ENCODE measurements at regions not wholly inside any gene's neighbourhood (a gene's known extent, or its start where the extent isn't known, plus 50 kb on each side); places are given as distances from the start of the nearest gene placed in this dataset.

GRCh38 chrX:3540105-3540504, 173.3 kb downstream of the PRKX start:
- Histone ChIP-seq H3K27me3 (replicated peaks in 1 of 4; ENCODE audit: control insufficient read depth in 3 of 4, extremely low read depth in 1 of 4, insufficient read depth in 3 of 4, low read length in 3 of 4) (no peaks in the 10 kb centered on the region), H3K23ac (ENCODE audit: insufficient read length) (no peak overlapping the region), H3K9me3 (ENCODE audit: insufficient read depth in 2 of 2, low read depth in 1 of 2, low read length in 1 of 2) (no peaks in the 10 kb centered on the region), H4K8ac (ENCODE audit: extremely low read depth, insufficient read depth, low read length) (no peak overlapping the region), H2AFZ (ENCODE audit: low read length) (no peak overlapping the region), H4K20me1 (replicated peaks in 1 of 2; ENCODE audit: control insufficient read depth in 1 of 2, insufficient read depth in 2 of 2, low read length in 2 of 2) (no peaks in the 10 kb centered on the region), H2BK12ac (ENCODE audit: low read depth, low read length) (no peak overlapping the region), H2AK5ac (ENCODE audit: low read depth, low read length) (no peak overlapping the region), H2BK120ac (replicated peaks; ENCODE audit: low read depth, low read length) (no peak overlapping the region), H2BK20ac (ENCODE audit: low read length) (no peak overlapping the region), H3K79me2 (ENCODE audit: control insufficient read depth in 1 of 2, insufficient read depth in 2 of 2, low read length in 2 of 2) (no peaks in the 10 kb centered on the region), H2BK15ac (ENCODE audit: low read length) (no peak overlapping the region), H4K91ac (replicated peaks; ENCODE audit: insufficient read length, low read length) (no peak overlapping the region), H3K23me2 (ENCODE audit: low read depth, low read length) (no peaks in the 10 kb centered on the region), H3K27ac (ENCODE audit: low read depth, low read length) (no peak overlapping the region), H3K4me2 (ENCODE audit: insufficient read depth in 1 of 2, low read depth in 2 of 2, low read length in 2 of 2) (no peak overlapping the region), H3K4ac (replicated peaks; ENCODE audit: insufficient read length, low read depth, low read length) (no peak overlapping the region), H3K9ac (replicated peaks in 1 of 4; ENCODE audit: extremely low read depth in 1 of 4, low read depth in 3 of 4, low read length in 3 of 4) (no peak overlapping the region), H3K36me3 (ENCODE audit: control insufficient read depth in 2 of 4, insufficient read depth in 4 of 4, low read length in 3 of 4) (no peaks in the 10 kb centered on the region), H4K5ac (ENCODE audit: insufficient read length, low read depth, low read length) (no peak overlapping the region), H3K4me3 (ENCODE audit: extremely low read depth in 1 of 4, insufficient read depth in 2 of 4, low read depth in 3 of 4, low read length in 4 of 4) (no peak overlapping the region), H2BK5ac (ENCODE audit: low read depth, low read length) (no peak overlapping the region), H3K56ac (replicated peaks; ENCODE audit: insufficient read length, low read depth, low read length) (no peak overlapping the region), H3K18ac (ENCODE audit: extremely low read depth, low read length) (no peak overlapping the region), H3K14ac (ENCODE audit: insufficient read length) (no peak overlapping the region), H3K4me1 (replicated peaks in 1 of 4; ENCODE audit: control insufficient read depth in 3 of 4, insufficient read depth in 4 of 4, low read length in 3 of 4) (no peaks in the 10 kb centered on the region), H3K79me1 (ENCODE audit: low read depth, low read length) (no peaks in the 10 kb centered on the region)
- no peak for DNase-seq (ENCODE audit: low read depth in 1 of 2, low spot score in 2 of 2)
- ChIA-PET CTCF (ENCODE audit: partially characterized antibody) (no interaction called here), POLR2A (ENCODE audit: partially characterized antibody) (no interaction called here)
- WGBS, 2 experiments (ENCODE audit: extremely low coverage in 1 of 2, insufficient coverage in 1 of 2, insufficient read length in 1 of 2, insufficient replicate concordance in 2 of 2, low coverage in 1 of 2, low lambda C conversion rate in 2 of 2, missing lambda C conversion rate in 1 of 2) = 94% methylated on average over 7 of the region's 7 CpGs; no CpG with 5 or more reads in 1 of the 2 experiments
- no peak for FAIRE-seq
- no peak for TF ChIP-seq SIX5 (IDR thresholded peaks at IDR 0.05; ENCODE audit: low read depth, low read length)
- TF ChIP-seq KDM4A (IDR thresholded peaks at IDR 0.05; ENCODE audit: low read depth, low read length, severe bottlenecking) = no peak
- no peak for TF ChIP-seq ZNF274 (IDR thresholded peaks at IDR 0.05; ENCODE audit: borderline replicate concordance, extremely low read depth, low read length)
- TF ChIP-seq ATF2 (IDR thresholded peaks at IDR 0.05; ENCODE audit: low read length) = no peak
- no peak for TF ChIP-seq NRF1 (IDR thresholded peaks at IDR 0.05; ENCODE audit: low read depth, low read length)
- TF ChIP-seq CTCF (IDR thresholded peaks at IDR 0.05; ENCODE audit: control extremely low read depth in 1 of 3, insufficient read depth in 1 of 3, low read depth in 1 of 3, low read length in 3 of 3) = no peak
- no peak for TF ChIP-seq RAD21 (IDR thresholded peaks at IDR 0.05 in 1 of 2, conservative IDR thresholded peaks at IDR 0.05 in 1 of 2; ENCODE audit: low read depth in 2 of 2, low read length in 2 of 2)
- no peak for TF ChIP-seq BRCA1 (IDR thresholded peaks at IDR 0.05; ENCODE audit: low read depth, low read length)
- TF ChIP-seq RNF2 (IDR thresholded peaks at IDR 0.05; ENCODE audit: borderline replicate concordance, low read depth, low read length, missing control alignments, poor library complexity, severe bottlenecking) = no peak
- no peak for TF ChIP-seq JUND (IDR thresholded peaks at IDR 0.05; ENCODE audit: low read length)

All from H1 (cell line).